ENCODE measurements at regions not wholly inside any gene's neighbourhood (a gene's known extent, or its start where the extent isn't known, plus 50 kb on each side); places are given as distances from the start of the nearest gene placed in this dataset.

DNA sequence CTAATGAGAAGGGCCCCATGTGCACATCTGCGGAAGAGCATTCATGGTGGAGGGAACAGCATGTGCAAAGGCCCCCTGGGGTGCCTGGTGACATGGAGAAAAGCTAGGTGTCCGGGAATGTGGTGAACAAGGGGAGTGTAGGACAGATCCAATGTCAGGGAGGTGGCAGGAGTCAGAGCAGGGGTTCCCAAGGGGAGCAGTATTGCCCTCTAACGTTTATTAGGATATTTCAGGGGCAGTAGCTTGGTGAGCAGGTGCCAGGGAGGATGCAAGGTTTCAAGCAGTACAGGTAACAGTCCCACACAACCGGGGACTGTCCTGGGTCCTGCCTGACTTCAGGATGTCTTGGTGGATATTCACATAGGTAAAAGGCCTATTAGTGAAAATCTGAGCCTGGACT is 209.6 kb downstream of the EMX2 start:
- no peak for DNase-seq
- no peaks in the 10 kb centered on the region for H3K36me3 ChIP-seq (ENCODE audit: control insufficient read depth in 1 of 2, insufficient read depth in 2 of 2, low read length in 1 of 2)
- H3K27ac ChIP-seq (ENCODE audit: low read depth in 1 of 2, low read length in 2 of 2), result no peak overlapping the region
- no peak overlapping the region for H3K4me3 ChIP-seq (ENCODE audit: low read length in 2 of 2)
- peak; percentile 24 for ATAC-seq (ENCODE audit: low FRiP score)
- intact Hi-C loops (cut with DNase I), result no loop called here
- H3K27me3 ChIP-seq (ENCODE audit: control insufficient read depth in 1 of 2, insufficient read depth in 2 of 2, low read length in 1 of 2), result peaks cover 0 to 2% of the 10 kb centered on the region in 2 donors
- 73 to 77% methylated on average over 4 of the region's 4 CpGs for WGBS, 2 donors
- no peaks in the 10 kb centered on the region for H3K4me1 ChIP-seq (ENCODE audit: control insufficient read depth in 1 of 2, insufficient read depth in 2 of 2, low read length in 2 of 2)
- no peaks in the 10 kb centered on the region for H3K9me3 ChIP-seq (ENCODE audit: control insufficient read depth, low read length)

DNA sequence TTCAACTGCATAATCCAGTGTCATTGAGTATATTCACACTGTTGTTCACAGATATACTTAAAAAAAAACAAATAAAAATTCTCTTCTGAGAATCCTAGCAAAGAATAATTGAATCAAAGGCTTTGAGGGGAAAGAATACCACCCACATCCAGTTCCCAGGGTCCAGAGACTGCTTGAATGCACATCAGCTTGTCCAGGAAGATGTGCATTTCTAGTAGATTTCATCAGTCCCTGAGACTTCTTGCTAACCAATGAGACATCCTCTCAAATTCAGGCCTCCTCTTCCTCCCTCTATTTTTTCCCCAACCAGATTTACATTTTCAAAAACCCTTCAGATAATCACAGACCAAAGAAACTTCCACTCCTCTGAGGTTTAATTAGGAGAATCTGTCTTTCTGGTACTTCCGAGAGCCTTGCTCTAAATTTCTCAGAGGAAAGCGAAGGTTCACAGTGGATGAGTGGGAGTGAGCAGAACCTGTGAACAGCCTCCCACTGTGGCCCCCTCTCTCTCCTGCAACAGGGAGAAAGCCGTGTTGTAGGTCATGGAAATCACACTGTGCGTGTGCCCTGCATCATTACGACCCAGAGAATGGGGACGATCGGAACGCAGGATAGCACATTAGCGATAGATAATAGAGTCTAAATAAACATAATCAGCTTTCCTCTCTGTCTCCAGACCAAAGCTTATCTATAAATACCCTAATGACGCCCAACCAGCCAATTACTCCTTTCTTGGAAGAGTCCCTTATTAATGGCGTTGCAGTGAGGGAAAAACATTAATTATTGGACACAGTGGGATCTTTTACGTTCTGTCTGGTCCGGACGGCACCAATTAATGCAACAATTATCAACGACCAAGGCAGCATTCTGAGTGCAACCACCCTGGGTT is 212.5 kb downstream of the EMX2 start:
- H3K27me3 ChIP-seq (ENCODE audit: control insufficient read depth in 1 of 2, insufficient read depth in 2 of 2, low read length in 1 of 2), result peaks cover 0 to 2% of the 10 kb centered on the region in 2 donors
- H3K4me3 ChIP-seq (ENCODE audit: low read length in 2 of 2), result no peak overlapping the region
- WGBS, 2 donors, result 76 to 81% methylated on average over 15 of the region's 15 CpGs
- DNase-seq, result no peak
- H3K27ac ChIP-seq (ENCODE audit: low read depth in 1 of 2, low read length in 2 of 2), result no peak overlapping the region
- no peaks in the 10 kb centered on the region for H3K4me1 ChIP-seq (ENCODE audit: control insufficient read depth in 1 of 2, insufficient read depth in 2 of 2, low read length in 2 of 2)
- H3K9me3 ChIP-seq (ENCODE audit: control insufficient read depth, low read length), result no peaks in the 10 kb centered on the region
- no peaks in the 10 kb centered on the region for H3K36me3 ChIP-seq (ENCODE audit: control insufficient read depth in 1 of 2, insufficient read depth in 2 of 2, low read length in 1 of 2)
- intact Hi-C loops (cut with DNase I), result no loop called here
- no peak for ATAC-seq (ENCODE audit: low FRiP score)

DNA sequence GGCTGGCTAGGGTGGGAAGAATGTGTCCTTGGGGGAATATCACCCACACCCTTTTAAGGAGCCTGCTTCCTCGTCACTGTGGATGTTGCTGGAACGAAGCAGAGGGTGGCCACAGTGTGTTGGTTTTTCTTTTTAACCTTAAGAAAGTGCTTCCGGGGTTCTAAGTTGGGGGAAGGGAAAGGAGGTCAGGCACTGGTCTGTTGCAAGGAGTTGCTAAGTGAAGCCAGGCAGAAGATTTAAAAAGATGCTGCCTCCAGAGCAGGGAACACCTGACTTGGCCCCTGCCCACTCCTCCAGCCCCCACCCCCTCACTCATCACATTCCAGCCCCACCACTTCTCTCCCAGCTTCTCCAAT is 213.1 kb downstream of the EMX2 start:
- ATAC-seq (ENCODE audit: low FRiP score), result no peak
- Histone ChIP-seq H3K36me3 (ENCODE audit: control insufficient read depth in 1 of 2, insufficient read depth in 2 of 2, low read length in 1 of 2) (no peaks in the 10 kb centered on the region), H3K9me3 (ENCODE audit: control insufficient read depth, low read length) (no peaks in the 10 kb centered on the region), H3K4me3 (ENCODE audit: low read length in 2 of 2) (no peak overlapping the region), H3K27me3 (ENCODE audit: control insufficient read depth in 1 of 2, insufficient read depth in 2 of 2, low read length in 1 of 2) (peaks cover 0 to 2% of the 10 kb centered on the region in 2 donors), H3K4me1 (ENCODE audit: control insufficient read depth in 1 of 2, insufficient read depth in 2 of 2, low read length in 2 of 2) (no peaks in the 10 kb centered on the region), H3K27ac (ENCODE audit: low read depth in 1 of 2, low read length in 2 of 2) (no peak overlapping the region)
- DNase-seq, result no peak
- WGBS, 2 donors, result 27 to 43% methylated on average over 3 of the region's 3 CpGs
- intact Hi-C loops (cut with DNase I), result no loop called here

DNA sequence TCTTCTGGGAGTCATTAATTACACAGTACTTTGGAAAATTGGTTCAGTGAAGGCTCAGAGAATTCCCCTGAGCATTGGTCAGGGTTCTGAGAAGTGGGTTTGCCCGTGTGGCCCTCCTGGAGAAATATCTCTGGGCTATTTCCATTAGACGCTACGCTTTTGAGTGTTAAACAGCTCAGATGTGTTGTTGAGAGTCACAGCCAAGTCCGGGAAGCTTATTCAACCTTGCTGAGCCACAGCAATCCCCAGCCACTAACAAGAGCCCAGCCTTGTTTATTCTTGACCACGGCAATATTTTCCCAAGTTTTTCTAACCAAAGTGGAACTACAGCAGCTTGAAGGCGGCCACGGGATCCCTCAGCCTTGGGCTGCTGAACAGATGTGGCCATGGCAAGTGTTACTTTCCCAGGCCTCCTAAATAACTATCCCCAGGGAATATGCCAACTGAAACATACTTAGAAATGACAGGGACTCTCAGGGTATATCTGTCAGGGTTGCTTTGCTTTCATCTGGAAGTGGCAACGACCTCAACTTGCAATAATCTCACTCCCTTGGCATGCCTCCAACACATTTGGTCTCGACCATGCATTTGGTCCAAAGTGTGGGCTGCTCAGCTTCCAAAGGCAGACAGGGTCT is 214.7 kb downstream of the EMX2 start:
- DNase-seq (no peak), ATAC-seq (ENCODE audit: low FRiP score) (no peak)
- no peaks in the 10 kb centered on the region for H3K36me3 ChIP-seq (ENCODE audit: control insufficient read depth in 1 of 2, insufficient read depth in 2 of 2, low read length in 1 of 2)
- no peak overlapping the region for H3K27ac ChIP-seq (ENCODE audit: low read depth in 1 of 2, low read length in 2 of 2)
- H3K4me1 ChIP-seq (ENCODE audit: control insufficient read depth in 1 of 2, insufficient read depth in 2 of 2, low read length in 2 of 2), result no peaks in the 10 kb centered on the region
- intact Hi-C loops (cut with DNase I), result no loop called here
- peaks cover 0 to 2% of the 10 kb centered on the region in 2 donors for H3K27me3 ChIP-seq (ENCODE audit: control insufficient read depth in 1 of 2, insufficient read depth in 2 of 2, low read length in 1 of 2)
- H3K9me3 ChIP-seq (ENCODE audit: control insufficient read depth, low read length), result no peaks in the 10 kb centered on the region
- H3K4me3 ChIP-seq (ENCODE audit: low read length in 2 of 2), result no peak overlapping the region
- 17 to 21% methylated on average over 9 of the region's 9 CpGs for WGBS, 2 donors

- Histone ChIP-seq H3K27ac (ENCODE audit: low read depth in 1 of 2, low read length in 2 of 2) (no peak overlapping the region), H3K27me3 (ENCODE audit: control insufficient read depth in 1 of 2, insufficient read depth in 2 of 2, low read length in 1 of 2) (peaks cover 0 to 2% of the 10 kb centered on the region in 2 donors), H3K36me3 (ENCODE audit: control insufficient read depth in 1 of 2, insufficient read depth in 2 of 2, low read length in 1 of 2) (no peaks in the 10 kb centered on the region), H3K4me3 (ENCODE audit: low read length in 2 of 2) (no peak overlapping the region), H3K9me3 (ENCODE audit: control insufficient read depth, low read length) (no peaks in the 10 kb centered on the region), H3K4me1 (ENCODE audit: control insufficient read depth in 1 of 2, insufficient read depth in 2 of 2, low read length in 2 of 2) (no peaks in the 10 kb centered on the region)
- intact Hi-C loops (cut with DNase I), result no loop called here
- DNase-seq (no peak), ATAC-seq (ENCODE audit: low FRiP score) (no peak)
- WGBS, 2 donors, result 84 to 87% methylated on average over 11 of the region's 11 CpGs
These were observed 216.7 kb downstream of the EMX2 start for GRCh38 chr10:117759266-117759665.

- Histone ChIP-seq H3K36me3 (ENCODE audit: control insufficient read depth in 1 of 2, insufficient read depth in 2 of 2, low read length in 1 of 2) (no peaks in the 10 kb centered on the region), H3K27ac (ENCODE audit: low read depth in 1 of 2, low read length in 2 of 2) (no peak overlapping the region), H3K9me3 (ENCODE audit: control insufficient read depth, low read length) (no peaks in the 10 kb centered on the region), H3K27me3 (ENCODE audit: control insufficient read depth in 1 of 2, insufficient read depth in 2 of 2, low read length in 1 of 2) (no peaks in the 10 kb centered on the region), H3K4me1 (ENCODE audit: control insufficient read depth in 1 of 2, insufficient read depth in 2 of 2, low read length in 2 of 2) (no peaks in the 10 kb centered on the region), H3K4me3 (ENCODE audit: low read length in 2 of 2) (no peak overlapping the region)
- WGBS, 2 donors, result 49 to 57% methylated on average over 6 of the region's 6 CpGs
- ATAC-seq (ENCODE audit: low FRiP score) (no peak), DNase-seq (no peak)
- intact Hi-C loops (cut with DNase I), result no loop called here
These were observed 219.1 kb downstream of the EMX2 start for GRCh38 chr10:117761695-117762094.

DNA sequence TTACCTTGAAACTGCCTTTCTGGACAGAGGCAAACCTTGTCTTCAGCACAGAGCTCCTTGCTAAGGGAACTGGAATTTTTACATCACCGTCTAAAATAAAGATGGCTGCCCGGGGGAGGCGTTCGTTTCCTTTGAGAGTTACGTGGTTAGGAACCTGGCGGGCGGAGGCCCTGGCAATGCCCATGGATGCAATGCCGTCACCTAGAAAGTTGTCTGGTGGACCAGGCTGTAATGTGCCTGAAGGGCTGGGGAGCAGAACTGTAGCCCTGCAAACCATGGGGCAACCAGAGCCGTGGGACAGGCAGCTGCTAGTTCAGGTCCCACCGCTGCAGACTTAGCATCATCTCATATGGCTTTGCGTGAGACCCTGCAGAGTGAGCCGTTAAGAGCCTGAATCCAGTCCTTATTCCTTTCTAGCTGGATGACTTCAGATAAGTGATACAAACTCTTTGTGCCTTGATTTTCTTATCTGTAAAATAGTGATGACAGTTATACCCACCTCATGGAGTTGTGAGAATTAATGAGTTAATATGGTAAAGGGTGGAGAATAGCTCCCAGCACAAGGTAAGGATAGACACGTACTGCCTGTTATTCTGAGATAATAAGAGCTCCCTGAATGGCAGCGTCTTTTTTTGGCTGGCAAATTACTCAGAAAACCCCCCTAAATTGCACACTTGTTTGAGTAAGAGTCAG is 219.7 kb downstream of the EMX2 start:
- no peak for ATAC-seq (ENCODE audit: low FRiP score)
- no peaks in the 10 kb centered on the region for H3K9me3 ChIP-seq (ENCODE audit: control insufficient read depth, low read length)
- no peak overlapping the region for H3K4me3 ChIP-seq (ENCODE audit: low read length in 2 of 2)
- DNase-seq, result no peak
- no peaks in the 10 kb centered on the region for H3K4me1 ChIP-seq (ENCODE audit: control insufficient read depth in 1 of 2, insufficient read depth in 2 of 2, low read length in 2 of 2)
- no peaks in the 10 kb centered on the region for H3K27me3 ChIP-seq (ENCODE audit: control insufficient read depth in 1 of 2, insufficient read depth in 2 of 2, low read length in 1 of 2)
- no peaks in the 10 kb centered on the region for H3K36me3 ChIP-seq (ENCODE audit: control insufficient read depth in 1 of 2, insufficient read depth in 2 of 2, low read length in 1 of 2)
- 68 to 72% methylated on average over 14 of the region's 14 CpGs for WGBS, 2 donors
- intact Hi-C loops (cut with DNase I), result no loop called here
- no peak overlapping the region for H3K27ac ChIP-seq (ENCODE audit: low read depth in 1 of 2, low read length in 2 of 2)

DNA sequence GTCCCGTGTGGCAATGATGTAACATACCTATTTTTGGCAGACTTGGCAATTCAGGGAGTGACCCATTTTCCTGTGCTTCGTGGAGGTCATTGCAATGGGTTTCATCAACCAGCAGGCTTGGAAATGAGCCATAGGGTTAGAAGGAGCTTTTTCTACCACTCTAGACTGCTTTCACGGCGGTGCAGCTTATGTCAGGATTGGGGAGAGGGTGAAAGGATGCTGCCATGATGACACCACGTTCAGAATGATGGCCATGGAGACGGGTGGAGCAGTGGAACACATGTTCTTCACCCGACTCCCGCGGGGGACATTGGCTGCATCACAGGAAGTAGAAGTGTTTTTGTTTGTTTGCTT is 220.2 kb downstream of the EMX2 start:
- Histone ChIP-seq H3K27ac (ENCODE audit: low read depth in 1 of 2, low read length in 2 of 2) (no peak overlapping the region), H3K27me3 (ENCODE audit: control insufficient read depth in 1 of 2, insufficient read depth in 2 of 2, low read length in 1 of 2) (no peaks in the 10 kb centered on the region), H3K4me3 (ENCODE audit: low read length in 2 of 2) (no peak overlapping the region), H3K9me3 (ENCODE audit: control insufficient read depth, low read length) (no peaks in the 10 kb centered on the region), H3K36me3 (ENCODE audit: control insufficient read depth in 1 of 2, insufficient read depth in 2 of 2, low read length in 1 of 2) (no peaks in the 10 kb centered on the region), H3K4me1 (ENCODE audit: control insufficient read depth in 1 of 2, insufficient read depth in 2 of 2, low read length in 2 of 2) (no peaks in the 10 kb centered on the region)
- intact Hi-C loops (cut with DNase I), result no loop called here
- DNase-seq (no peak), ATAC-seq (ENCODE audit: low FRiP score) (no peak)
- WGBS, 2 donors, result 59 to 60% methylated on average over 9 of the region's 9 CpGs
